Upper lobe of right lung (tissue), 1 donor: ENCODE measurements at regions not wholly inside any gene's neighbourhood (a gene's known extent, or its start where the extent isn't known, plus 50 kb on each side); places are given as distances from the start of the nearest gene placed in this dataset.

ENCODE experiments used
- ATAC-seq: fragments of 200-7000 bp; cut with Tn5 transposase; one replicate; pipeline ENCODE4 v1.9.1; 2020; ENCODE audit warnings: mild to moderate bottlenecking, moderate library complexity
- DNase-seq: peaks from one replicate; pipeline ENCODE4 v3.0.0-alpha.2; 2020
- H3K27ac ChIP-seq: fragments of 200-600 bp; one replicate; pipeline ENCODE4 v1.8.0; 2022
- H3K27me3 ChIP-seq: fragments of 200-600 bp; one replicate; pipeline ENCODE4 v1.8.0; 2022; ENCODE audit warnings: mild to moderate bottlenecking
- H3K36me3 ChIP-seq: fragments of 200-600 bp; one replicate; pipeline ENCODE4 v1.8.0; 2022
- H3K4me1 ChIP-seq: fragments of 200-600 bp; one replicate; pipeline ENCODE4 v1.8.0; 2022
- H3K4me3 ChIP-seq: fragments of 200-600 bp; one replicate; pipeline ENCODE4 v1.8.0; 2022; ENCODE audit warnings: mild to moderate bottlenecking
- H3K9me3 ChIP-seq: fragments of 200-600 bp; one replicate; pipeline ENCODE4 v1.8.0; 2022
- CTCF ChIP-seq: fragments of 200-600 bp; IDR thresholded peaks from one replicate; pipeline ENCODE4 v1.8.0; 2022; ENCODE audit warnings: antibody characterized with exemption
- intact Hi-C: fragments of 100-400 bp; cut with DNase I; formaldehyde crosslinking; loops from one replicate; pipeline ENCODE4 v1.11.0; 2022
- donor health status: DM: no; HTN: yes; CAD: no; lungs with severe emphysema.

GRCh38 chr9:3721096-3721495, 195.3 kb upstream of the RFX3 start:
- intact Hi-C loops, result no loop called here
- no peaks in the 10 kb centered on the region for H3K4me1 ChIP-seq
- ATAC-seq, result no peak
- H3K36me3 ChIP-seq, result no peaks in the 10 kb centered on the region
- H3K27ac ChIP-seq, result no peak overlapping the region
- no peak overlapping the region for H3K4me3 ChIP-seq
- TF ChIP-seq CTCF, result no peak
- no peaks in the 10 kb centered on the region for H3K9me3 ChIP-seq
- no peaks in the 10 kb centered on the region for H3K27me3 ChIP-seq
- no peak for DNase-seq

GRCh38 chr9:3719286-3719685, 193.5 kb upstream of the RFX3 start:
- H3K9me3 ChIP-seq, result no peaks in the 10 kb centered on the region
- intact Hi-C loops, result no loop called here
- H3K36me3 ChIP-seq, result no peaks in the 10 kb centered on the region
- no peaks in the 10 kb centered on the region for H3K4me1 ChIP-seq
- H3K27me3 ChIP-seq, result no peaks in the 10 kb centered on the region
- DNase-seq (no peak), ATAC-seq (no peak)
- no peak overlapping the region for H3K27ac ChIP-seq
- H3K4me3 ChIP-seq, result no peak overlapping the region
- TF ChIP-seq CTCF, result no peak

GRCh38 chr9:3716415-3716814, 190.6 kb upstream of the RFX3 start:
- Histone ChIP-seq H3K27me3 (no peaks in the 10 kb centered on the region), H3K9me3 (no peaks in the 10 kb centered on the region), H3K36me3 (no peaks in the 10 kb centered on the region), H3K27ac (no peak overlapping the region), H3K4me3 (no peak overlapping the region), H3K4me1 (no peaks in the 10 kb centered on the region)
- intact Hi-C loops, result no loop called here
- DNase-seq (no peak), ATAC-seq (no peak)
- no peak for TF ChIP-seq CTCF

GRCh38 chr9:3708751-3709150, 182.9 kb upstream of the RFX3 start:
- Histone ChIP-seq H3K36me3 (no peaks in the 10 kb centered on the region), H3K27me3 (no peaks in the 10 kb centered on the region), H3K4me1 (no peaks in the 10 kb centered on the region), H3K4me3 (no peak overlapping the region), H3K27ac (no peak overlapping the region), H3K9me3 (no peaks in the 10 kb centered on the region)
- DNase-seq (no peak), ATAC-seq (no peak)
- TF ChIP-seq CTCF, result no peak
- intact Hi-C loops, result no loop called here

- Histone ChIP-seq H3K36me3 (no peaks in the 10 kb centered on the region), H3K27ac (no peak overlapping the region), H3K4me1 (no peaks in the 10 kb centered on the region), H3K4me3 (no peak overlapping the region), H3K9me3 (no peaks in the 10 kb centered on the region), H3K27me3 (no peaks in the 10 kb centered on the region)
- intact Hi-C loops, result no loop called here
- DNase-seq (no peak), ATAC-seq (no peak)
- no peak for TF ChIP-seq CTCF
Observed at GRCh38 chr9:3704890-3705289, 179.1 kb upstream of the RFX3 start.

GRCh38 chr9:3700772-3701171, 175.0 kb upstream of the RFX3 start:
- no peak overlapping the region for H3K27ac ChIP-seq
- no peaks in the 10 kb centered on the region for H3K36me3 ChIP-seq
- no peak for ATAC-seq
- no peak overlapping the region for H3K4me3 ChIP-seq
- DNase-seq, result no peak
- no peak for TF ChIP-seq CTCF
- no peaks in the 10 kb centered on the region for H3K9me3 ChIP-seq
- H3K4me1 ChIP-seq, result no peaks in the 10 kb centered on the region
- intact Hi-C loops, result no loop called here
- H3K27me3 ChIP-seq, result no peaks in the 10 kb centered on the region
